ENCODE measurements at regions not wholly inside any gene's neighbourhood (a gene's known extent, or its start where the extent isn't known, plus 50 kb on each side); places are given as distances from the start of the nearest gene placed in this dataset.

- no peak for TF ChIP-seq ZNF274 (IDR thresholded peaks at IDR 0.05; ENCODE audit: low read depth, low read length)
- no peak for TF ChIP-seq YY1 (IDR thresholded peaks at IDR 0.05; ENCODE audit: insufficient read depth, insufficient read length)
- no peak for TF ChIP-seq SUZ12 (IDR thresholded peaks at IDR 0.05; ENCODE audit: extremely low read depth, insufficient read depth, insufficient read length)
Observed at GRCh38 chr2:14221466-14221865, 411.1 kb upstream of the LRATD1 start.

All from NT2/D1 (cell line).